ENCODE measurements at regions not wholly inside any gene's neighbourhood (a gene's known extent, or its start where the extent isn't known, plus 50 kb on each side); places are given as distances from the start of the nearest gene placed in this dataset.

DNA sequence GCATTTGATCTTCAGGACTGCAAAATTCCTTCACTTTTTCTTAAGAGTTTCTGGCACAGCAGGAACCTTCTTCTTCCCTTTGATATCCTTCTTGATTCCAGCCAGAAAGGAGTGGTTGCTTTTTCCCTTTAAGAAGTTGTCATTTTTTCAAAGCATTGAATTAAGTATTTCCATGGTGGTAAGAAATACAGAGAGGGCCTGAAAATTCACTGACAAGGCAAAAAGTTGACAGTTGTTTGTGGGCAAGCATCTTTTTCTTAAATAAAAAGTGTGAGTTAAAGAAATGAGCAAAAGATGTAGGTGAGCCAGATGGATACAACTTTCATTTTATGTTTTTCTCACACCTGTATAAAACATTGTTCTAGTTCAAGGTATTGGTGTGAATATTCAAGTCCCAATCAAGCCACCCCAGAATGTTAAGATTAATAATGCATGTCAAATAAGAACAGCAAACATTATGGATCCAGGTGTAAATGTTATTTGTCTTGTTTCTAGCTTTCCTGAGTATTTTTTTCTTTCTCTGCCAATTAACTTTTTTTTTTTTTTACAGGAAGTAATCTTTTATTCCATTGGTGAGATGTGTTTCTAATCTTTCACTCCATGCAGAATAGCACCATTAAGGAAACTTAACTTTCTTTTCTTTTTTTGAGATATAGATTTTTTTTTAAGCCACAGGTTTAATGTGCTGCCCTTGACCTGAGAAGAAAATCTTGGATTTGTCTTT lies 334.3 kb upstream of the SEMA3A start:
- ATAC-seq: no peak
- no peak for DNase-seq (ENCODE audit: low spot score in 2 of 2)
- Mint-ChIP-seq H3K9me3 (peaks cover 4% of the 10 kb centered on the region), H3K4me1 (no peaks in the 10 kb centered on the region), H3K27ac (no peak overlapping the region), H3K36me3 (no peaks in the 10 kb centered on the region), H3K4me3 (no peak overlapping the region)

DNA sequence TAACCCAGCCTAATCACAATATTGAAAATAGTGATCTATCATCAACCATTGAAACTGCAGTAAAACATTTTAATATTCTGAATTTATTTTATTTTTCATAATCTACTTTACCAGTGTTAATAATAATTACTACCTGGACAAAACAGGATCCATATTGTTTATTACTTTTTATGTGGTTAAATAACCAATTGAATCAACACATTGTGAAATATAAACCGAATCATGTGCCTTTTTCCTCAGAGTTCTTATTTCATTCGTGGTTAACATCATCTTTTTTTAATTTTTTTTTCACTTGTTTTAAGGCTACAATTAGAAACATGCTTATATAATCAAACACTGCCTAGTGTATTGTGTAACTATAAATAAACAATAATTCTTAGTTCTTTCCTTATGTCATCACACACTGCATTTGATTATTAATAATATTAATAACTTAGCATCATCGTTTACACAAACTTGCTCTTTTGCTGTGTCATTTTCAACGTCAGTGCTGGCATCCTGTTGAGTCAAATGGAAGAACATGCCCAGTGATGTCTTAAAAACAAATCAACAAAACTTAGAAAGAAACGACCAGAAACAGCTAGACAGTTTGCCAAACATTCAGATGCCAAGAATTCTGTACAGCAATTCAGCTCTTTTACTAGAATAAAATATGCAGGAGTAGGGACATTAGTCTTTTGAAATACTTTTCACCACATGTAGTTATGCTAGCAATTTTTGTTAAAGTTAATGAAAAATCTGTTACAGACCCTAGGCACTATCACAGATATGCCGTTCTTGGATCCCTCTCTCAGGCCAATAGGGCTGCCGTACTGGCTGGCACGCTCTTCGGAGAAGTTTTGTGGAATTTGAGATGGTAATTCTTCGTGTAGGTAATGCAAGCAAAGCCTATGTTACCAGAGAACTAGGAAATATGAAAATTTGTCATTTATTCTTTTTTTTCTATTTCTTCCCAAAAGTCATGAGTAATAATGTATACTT lies 330.4 kb upstream of the SEMA3A start:
- no peak for DNase-seq (ENCODE audit: low spot score in 2 of 2)
- no peak for ATAC-seq
- Mint-ChIP-seq H3K27ac (no peak overlapping the region), H3K36me3 (no peaks in the 10 kb centered on the region), H3K4me3 (no peak overlapping the region), H3K4me1 (no peaks in the 10 kb centered on the region), H3K9me3 (no peaks in the 10 kb centered on the region)

DNA sequence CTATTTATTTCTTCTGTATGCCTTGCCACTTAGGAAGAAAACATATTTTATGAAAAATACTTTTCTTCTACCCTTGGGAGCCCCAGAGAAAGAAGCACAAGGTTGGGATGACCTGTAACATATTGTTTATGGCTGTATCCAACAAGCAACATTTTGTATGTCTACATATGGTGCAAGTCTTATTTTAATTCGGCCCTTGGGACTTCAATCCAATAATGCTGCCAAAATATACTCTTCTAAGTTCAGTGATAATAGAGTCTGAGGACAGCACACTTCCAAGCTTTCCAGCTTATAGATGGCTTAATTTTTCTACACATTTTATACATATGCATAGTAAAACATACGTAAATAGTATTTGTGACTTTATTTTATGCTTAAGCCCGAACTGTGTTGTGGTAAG lies 318.5 kb upstream of the SEMA3A start:
- no peaks in the 10 kb centered on the region for H3K36me3 Mint-ChIP-seq
- H3K27ac Mint-ChIP-seq: no peak overlapping the region
- DNase-seq (ENCODE audit: low spot score in 2 of 2) (no peak), ATAC-seq (no peak)
- no peaks in the 10 kb centered on the region for H3K4me1 Mint-ChIP-seq
- H3K4me3 Mint-ChIP-seq: no peak overlapping the region
- peaks cover 17% of the 10 kb centered on the region for H3K9me3 Mint-ChIP-seq

DNA sequence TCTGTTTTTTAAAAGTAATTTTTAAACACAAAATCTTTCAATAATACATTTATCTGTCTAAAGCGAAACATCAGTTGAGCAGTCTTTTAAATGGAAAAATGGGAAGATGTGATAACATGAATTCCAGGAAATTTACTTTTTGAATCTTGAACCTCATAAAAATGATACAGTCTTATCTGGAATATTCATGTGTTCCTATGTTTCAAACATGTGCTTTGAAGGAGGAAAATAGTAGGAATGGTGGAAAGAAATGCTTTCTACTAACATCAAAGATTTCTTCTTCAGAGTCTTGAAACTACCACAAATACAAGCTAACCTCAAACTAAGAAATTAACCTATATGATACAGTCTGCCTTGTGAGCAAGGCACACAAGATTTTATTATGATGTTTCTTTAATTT lies 317.5 kb upstream of the SEMA3A start:
- Mint-ChIP-seq H3K9me3 (peaks cover 14% of the 10 kb centered on the region), H3K4me3 (no peak overlapping the region)

DNA sequence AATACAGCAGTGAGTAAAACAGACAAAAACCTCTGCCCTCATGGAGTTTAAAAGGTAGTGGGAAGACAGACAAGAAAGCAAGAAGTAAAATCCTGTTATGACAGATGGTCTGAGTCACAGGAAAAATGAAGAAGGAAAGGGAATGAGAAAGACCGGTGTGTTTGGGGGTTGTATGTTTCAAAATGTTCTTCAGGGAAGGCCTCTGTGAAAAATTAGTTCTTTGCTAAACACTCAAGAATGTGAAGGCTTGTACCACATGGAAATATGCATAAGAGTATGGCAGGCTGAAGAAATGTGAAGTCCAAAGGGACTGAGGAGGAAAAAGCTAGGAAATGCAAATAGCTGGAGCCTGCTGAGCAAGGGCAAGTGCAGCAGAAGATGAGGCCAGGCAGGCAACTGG lies 315.9 kb upstream of the SEMA3A start:
- no peaks in the 10 kb centered on the region for H3K36me3 Mint-ChIP-seq
- no peaks in the 10 kb centered on the region for H3K4me1 Mint-ChIP-seq
- H3K9me3 Mint-ChIP-seq: peaks cover 16% of the 10 kb centered on the region
- H3K4me3 Mint-ChIP-seq: no peak overlapping the region
- no peak overlapping the region for H3K27ac Mint-ChIP-seq
- DNase-seq (ENCODE audit: low spot score in 2 of 2) (no peak), ATAC-seq (no peak)

More for the DNA sequence above, 317.5 kb upstream of the SEMA3A start:
- no peaks in the 10 kb centered on the region for H3K4me1 Mint-ChIP-seq
- DNase-seq (ENCODE audit: low spot score in 2 of 2): no peak
- H3K36me3 Mint-ChIP-seq: no peaks in the 10 kb centered on the region
- no peak overlapping the region for H3K27ac Mint-ChIP-seq
- ATAC-seq: no peak

GRCh38 chr7:84509522-84509921 lies 314.9 kb upstream of the SEMA3A start:
- DNase-seq (ENCODE audit: low spot score in 2 of 2) (no peak), ATAC-seq (no peak)
- no peak overlapping the region for H3K4me3 Mint-ChIP-seq
- no peak overlapping the region for H3K27ac Mint-ChIP-seq
- peaks cover 19% of the 10 kb centered on the region for H3K9me3 Mint-ChIP-seq
- H3K4me1 Mint-ChIP-seq: no peaks in the 10 kb centered on the region
- no peaks in the 10 kb centered on the region for H3K36me3 Mint-ChIP-seq

DNA sequence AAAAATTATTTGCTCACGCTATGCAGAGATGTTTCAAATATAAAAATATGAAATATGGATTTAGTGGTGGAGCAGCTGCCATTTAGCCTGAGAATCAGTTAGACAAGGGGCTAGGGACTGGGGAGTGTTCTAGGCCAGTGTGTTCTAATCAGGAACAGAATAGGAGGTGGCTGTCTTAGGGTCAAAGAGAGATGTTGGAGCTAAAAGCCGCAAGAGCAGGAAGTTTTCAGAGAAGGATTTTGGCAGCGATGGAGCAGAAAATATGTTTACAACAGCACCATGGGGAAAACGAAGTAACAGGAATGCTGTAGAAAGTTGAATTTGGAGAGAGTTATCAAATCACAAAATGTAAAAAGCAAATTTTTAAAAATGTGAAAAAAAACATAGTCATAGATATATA lies 314.0 kb upstream of the SEMA3A start:
- Mint-ChIP-seq H3K4me3 (no peak overlapping the region), H3K36me3 (no peaks in the 10 kb centered on the region), H3K27ac (no peak overlapping the region), H3K9me3 (peaks cover 19% of the 10 kb centered on the region), H3K4me1 (no peaks in the 10 kb centered on the region)
- ATAC-seq: no peak
- no peak for DNase-seq (ENCODE audit: low spot score in 2 of 2)

GRCh38 chr7:84507529-84507928 lies 312.9 kb upstream of the SEMA3A start:
- DNase-seq (ENCODE audit: low spot score in 2 of 2) (no peak), ATAC-seq (no peak)
- Mint-ChIP-seq H3K4me3 (no peak overlapping the region), H3K36me3 (no peaks in the 10 kb centered on the region), H3K4me1 (no peaks in the 10 kb centered on the region), H3K27ac (no peak overlapping the region), H3K9me3 (peaks cover 19% of the 10 kb centered on the region)

DNA sequence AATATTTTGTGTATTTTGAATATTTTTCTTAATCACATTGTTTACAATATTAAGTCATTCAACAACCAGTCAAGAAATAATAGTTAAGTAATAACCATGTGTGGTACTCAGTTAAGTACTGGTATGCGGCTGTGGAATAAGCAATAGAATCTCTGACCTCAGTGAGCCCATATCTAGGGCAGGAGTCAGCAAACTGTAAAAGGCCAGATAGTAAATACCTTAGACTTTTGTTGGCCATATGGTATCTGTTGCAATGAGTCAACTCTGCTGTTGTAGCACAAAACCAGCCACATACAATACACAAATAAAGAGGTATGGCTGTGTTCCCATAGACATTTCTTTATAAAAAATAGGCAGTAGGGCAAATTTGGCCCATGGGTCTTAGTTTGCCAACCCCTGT lies 311.6 kb upstream of the SEMA3A start:
- ATAC-seq (no peak), DNase-seq (ENCODE audit: low spot score in 2 of 2) (no peak)
- no peak overlapping the region for H3K27ac Mint-ChIP-seq
- H3K36me3 Mint-ChIP-seq: no peaks in the 10 kb centered on the region
- no peaks in the 10 kb centered on the region for H3K4me1 Mint-ChIP-seq
- peaks cover 21% of the 10 kb centered on the region for H3K9me3 Mint-ChIP-seq
- H3K4me3 Mint-ChIP-seq: no peak overlapping the region

GRCh38 chr7:84502239-84502638 lies 307.6 kb upstream of the SEMA3A start:
- ATAC-seq (no peak), DNase-seq (ENCODE audit: low spot score in 2 of 2) (no peak)
- Mint-ChIP-seq H3K9me3 (peaks cover 17% of the 10 kb centered on the region), H3K27ac (no peak overlapping the region), H3K4me1 (no peaks in the 10 kb centered on the region), H3K4me3 (no peak overlapping the region), H3K36me3 (no peaks in the 10 kb centered on the region)

DNA sequence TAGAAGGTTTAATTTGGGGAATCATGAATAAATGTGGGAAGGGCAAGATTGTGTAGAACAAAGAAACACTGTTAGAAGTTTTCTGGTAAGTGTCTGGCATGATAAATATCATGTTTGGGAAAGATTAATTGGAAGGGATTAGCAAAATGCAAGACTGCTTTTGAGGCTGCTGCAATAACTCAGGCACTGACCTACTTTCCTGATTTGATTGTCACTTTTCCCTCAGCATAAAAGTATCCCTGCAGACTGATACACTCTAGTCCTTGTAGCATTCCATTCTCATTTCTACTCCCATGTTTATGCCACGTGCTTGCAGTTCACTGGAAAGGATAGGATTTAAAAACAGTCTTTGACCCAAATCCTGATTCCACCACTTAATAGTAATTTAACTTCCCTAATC lies 303.3 kb upstream of the SEMA3A start:
- Mint-ChIP-seq H3K36me3 (no peaks in the 10 kb centered on the region), H3K9me3 (peaks cover 9% of the 10 kb centered on the region), H3K4me3 (no peak overlapping the region), H3K4me1 (no peaks in the 10 kb centered on the region), H3K27ac (no peak overlapping the region)
- no peak for DNase-seq (ENCODE audit: low spot score in 2 of 2)
- ATAC-seq: no peak

- Mint-ChIP-seq H3K9me3 (peaks cover 10% of the 10 kb centered on the region), H3K27ac (no peak overlapping the region), H3K36me3 (no peaks in the 10 kb centered on the region), H3K4me3 (no peak overlapping the region), H3K4me1 (no peaks in the 10 kb centered on the region)
- no peak for ATAC-seq
- no peak for DNase-seq (ENCODE audit: low spot score in 2 of 2)
These were observed 300.5 kb upstream of the SEMA3A start for GRCh38 chr7:84495128-84495527.

GRCh38 chr7:84492098-84493034 lies 297.8 kb upstream of the SEMA3A start:
- DNase-seq (ENCODE audit: low spot score in 2 of 2): no peak
- no peaks in the 10 kb centered on the region for H3K36me3 Mint-ChIP-seq
- no peaks in the 10 kb centered on the region for H3K4me1 Mint-ChIP-seq
- no peak overlapping the region for H3K4me3 Mint-ChIP-seq
- no peak for ATAC-seq
- H3K27ac Mint-ChIP-seq: no peak overlapping the region
- peaks cover 11% of the 10 kb centered on the region for H3K9me3 Mint-ChIP-seq

GRCh38 chr7:84490661-84491060 lies 296.1 kb upstream of the SEMA3A start:
- Mint-ChIP-seq H3K9me3 (peaks cover 9% of the 10 kb centered on the region), H3K36me3 (no peaks in the 10 kb centered on the region), H3K27ac (no peak overlapping the region), H3K4me3 (no peak overlapping the region), H3K4me1 (no peaks in the 10 kb centered on the region)
- DNase-seq (ENCODE audit: low spot score in 2 of 2): no peak
- ATAC-seq: no peak

GRCh38 chr7:84484502-84485079 lies 290.0 kb upstream of the SEMA3A start:
- no peak overlapping the region for H3K27ac Mint-ChIP-seq
- ATAC-seq: no peak
- no peaks in the 10 kb centered on the region for H3K4me1 Mint-ChIP-seq
- H3K4me3 Mint-ChIP-seq: no peak overlapping the region
- H3K9me3 Mint-ChIP-seq: peaks cover 4% of the 10 kb centered on the region
- H3K36me3 Mint-ChIP-seq: no peaks in the 10 kb centered on the region
- DNase-seq (ENCODE audit: low spot score in 2 of 2): no peak

Measured in stimulated activated effector memory CD8-positive, alpha-beta T cell treated with anti-CD3 and anti-CD28 coated beads, Interleukin-12 subunit alpha, Interleukin-12 subunit beta, amount 100 ng/mL, for 72 hours (primary cell).